Fibroblast of lung (primary cell): ENCODE measurements at regions not wholly inside any gene's neighbourhood (a gene's known extent, or its start where the extent isn't known, plus 50 kb on each side); places are given as distances from the start of the nearest gene placed in this dataset.

ENCODE experiments used
- DNase-seq, 2 donors: peaks; one replicate each; pipeline versions ENCODE4 v3.0.0 to v3.0.0-alpha.2; 2010; ENCODE audit warnings: low read depth in 2 of 2
- H2AFZ ChIP-seq: 2 replicates; pipeline ENCODE4 v1.5.1; 2012; ENCODE audit warnings: low read length, control low read depth, inconsistent platforms
- H3K27ac ChIP-seq: 2 replicates; pipeline ENCODE4 v1.5.1; 2011; ENCODE audit warnings: low read length, control low read depth; ENCODE audit not compliant: insufficient read depth
- H3K27me3 ChIP-seq: 2 replicates; pipeline ENCODE4 v1.5.1; 2011; ENCODE audit warnings: mild to moderate bottlenecking, low read length; ENCODE audit not compliant: control insufficient read depth, insufficient read depth
- H3K36me3 ChIP-seq: 2 replicates; pipeline ENCODE4 v1.5.1; 2011; ENCODE audit warnings: low read length; ENCODE audit not compliant: control insufficient read depth, insufficient read depth
- H3K4me1 ChIP-seq: 2 replicates; pipeline ENCODE4 v1.5.1; 2011; ENCODE audit warnings: low read length; ENCODE audit not compliant: control insufficient read depth, insufficient read depth; ENCODE audit errors: extremely low read depth
- H3K4me2 ChIP-seq: 2 replicates; pipeline ENCODE4 v1.5.1; 2011; ENCODE audit warnings: low read length, control low read depth; ENCODE audit not compliant: insufficient read depth; ENCODE audit errors: extremely low read depth
- H3K4me3 ChIP-seq, 4 experiments: fragments of 200-600 bp in 1 of 4; sonication (generic) in 1 of 4; replicated peaks in 1 of 4; 2 replicates each; pipeline ENCODE4 v1.5.1; 2011 to 2016; ENCODE audit warnings: low read length in 4 of 4, low read depth in 3 of 4, mild to moderate bottlenecking in 3 of 4, control low read depth in 2 of 4, inconsistent platforms in 1 of 4, mixed read lengths in 1 of 4; ENCODE audit not compliant: insufficient read depth in 1 of 4; ENCODE audit errors: control extremely low read depth in 1 of 4
- H3K79me2 ChIP-seq: 2 replicates; pipeline ENCODE4 v1.5.1; 2012; ENCODE audit warnings: mild to moderate bottlenecking, low read length, inconsistent platforms; ENCODE audit not compliant: control insufficient read depth, insufficient read depth
- H3K9ac ChIP-seq: 2 replicates; pipeline ENCODE4 v1.5.1; 2011; ENCODE audit warnings: mild to moderate bottlenecking, low read length, control low read depth; ENCODE audit not compliant: insufficient read depth
- H3K9me3 ChIP-seq: 2 replicates; pipeline ENCODE4 v1.5.1; 2012; ENCODE audit warnings: low read depth, low read length; ENCODE audit not compliant: control insufficient read depth, insufficient read depth
- H4K20me1 ChIP-seq: 2 replicates; pipeline ENCODE4 v1.5.1; 2011; ENCODE audit warnings: low read length; ENCODE audit not compliant: control insufficient read depth, insufficient read depth; ENCODE audit errors: extremely low read depth
- CTCF ChIP-seq, 2 donors: IDR thresholded peaks in 1 of 2; conservative IDR thresholded peaks in 1 of 2; 1 replicate in 1 of 2; 2 replicates in 1 of 2; pipeline ENCODE4 v1.5.1; 2011 to 2012; ENCODE audit warnings: low read length in 2 of 2, control low read depth in 1 of 2, inconsistent platforms in 1 of 2, low read depth in 1 of 2, mild to moderate bottlenecking in 1 of 2
- EZH2 ChIP-seq: IDR thresholded peaks from 2 replicates; pipeline ENCODE4 v1.5.1; 2012; ENCODE audit warnings: low read length, control low read depth, mild to moderate bottlenecking; ENCODE audit errors: missing control alignments

GRCh38 chr20:57094252-57094891, 172.1 kb downstream of the BMP7 start:
- Histone ChIP-seq H3K4me3 (no peak overlapping the region), H3K36me3 (no peaks in the 10 kb centered on the region), H4K20me1 (no peaks in the 10 kb centered on the region), H3K9ac (no peak overlapping the region), H3K4me1 (no peaks in the 10 kb centered on the region), H3K27me3 (no peaks in the 10 kb centered on the region), H3K9me3 (no peaks in the 10 kb centered on the region), H3K27ac (no peak overlapping the region), H3K4me2 (no peak overlapping the region), H3K79me2 (no peaks in the 10 kb centered on the region), H2AFZ (no peak overlapping the region)
- no peak for DNase-seq
- TF ChIP-seq EZH2 (no peak), CTCF (conservative IDR thresholded peaks at IDR 0.05 in 1 of 2, IDR thresholded peaks at IDR 0.05 in 1 of 2; ENCODE audit: low read depth in 1 of 2, low read length in 2 of 2) (no peak)

- H3K9me3 ChIP-seq: no peaks in the 10 kb centered on the region
- no peak overlapping the region for H3K27ac ChIP-seq
- no peaks in the 10 kb centered on the region for H3K79me2 ChIP-seq
- no peak overlapping the region for H3K4me3 ChIP-seq
- DNase-seq: no peak
- no peaks in the 10 kb centered on the region for H3K27me3 ChIP-seq
- no peaks in the 10 kb centered on the region for H4K20me1 ChIP-seq
- H3K36me3 ChIP-seq: no peaks in the 10 kb centered on the region
- no peak overlapping the region for H3K9ac ChIP-seq
- H3K4me1 ChIP-seq: no peaks in the 10 kb centered on the region
- no peak overlapping the region for H3K4me2 ChIP-seq
- TF ChIP-seq CTCF (conservative IDR thresholded peaks at IDR 0.05 in 1 of 2, IDR thresholded peaks at IDR 0.05 in 1 of 2; ENCODE audit: low read depth in 1 of 2, low read length in 2 of 2) (no peak), EZH2 (no peak)
- no peak overlapping the region for H2AFZ ChIP-seq
Measured at GRCh38 chr20:57094991-57095390, 171.4 kb downstream of the BMP7 start.

GRCh38 chr20:57095426-57095825, 171.0 kb downstream of the BMP7 start:
- no peak overlapping the region for H3K9ac ChIP-seq
- DNase-seq: no peak
- no peaks in the 10 kb centered on the region for H3K79me2 ChIP-seq
- H3K36me3 ChIP-seq: no peaks in the 10 kb centered on the region
- H2AFZ ChIP-seq: no peak overlapping the region
- H3K27me3 ChIP-seq: no peaks in the 10 kb centered on the region
- H3K9me3 ChIP-seq: no peaks in the 10 kb centered on the region
- no peak overlapping the region for H3K4me3 ChIP-seq
- TF ChIP-seq CTCF (conservative IDR thresholded peaks at IDR 0.05 in 1 of 2, IDR thresholded peaks at IDR 0.05 in 1 of 2; ENCODE audit: low read depth in 1 of 2, low read length in 2 of 2) (no peak), EZH2 (no peak)
- no peak overlapping the region for H3K27ac ChIP-seq
- H4K20me1 ChIP-seq: no peaks in the 10 kb centered on the region
- no peak overlapping the region for H3K4me2 ChIP-seq
- no peaks in the 10 kb centered on the region for H3K4me1 ChIP-seq
